ENCODE measurements at regions not wholly inside any gene's neighbourhood (a gene's known extent, or its start where the extent isn't known, plus 50 kb on each side); places are given as distances from the start of the nearest gene placed in this dataset.

DNA sequence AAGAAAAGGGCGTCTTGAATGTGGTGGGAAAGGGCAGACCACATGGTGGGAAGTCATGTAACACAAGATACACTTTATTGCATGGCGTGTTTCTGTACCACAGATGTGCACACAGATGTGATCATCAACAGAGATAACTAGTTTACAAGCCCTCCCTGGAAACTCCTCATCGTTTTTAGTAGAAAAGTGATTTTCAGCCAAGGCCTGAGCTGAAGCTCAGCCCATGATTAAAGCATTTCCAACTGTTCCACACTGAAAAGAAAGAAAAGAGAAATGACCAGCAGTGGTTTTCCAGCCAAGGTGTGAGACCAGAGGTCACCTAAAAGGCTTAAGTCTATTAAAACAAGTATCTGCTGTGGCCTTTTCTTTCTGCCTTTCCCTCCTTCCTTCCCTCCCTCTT is 463.9 kb upstream of the JAG1 start:
- TF ChIP-seq, protein P1, sequence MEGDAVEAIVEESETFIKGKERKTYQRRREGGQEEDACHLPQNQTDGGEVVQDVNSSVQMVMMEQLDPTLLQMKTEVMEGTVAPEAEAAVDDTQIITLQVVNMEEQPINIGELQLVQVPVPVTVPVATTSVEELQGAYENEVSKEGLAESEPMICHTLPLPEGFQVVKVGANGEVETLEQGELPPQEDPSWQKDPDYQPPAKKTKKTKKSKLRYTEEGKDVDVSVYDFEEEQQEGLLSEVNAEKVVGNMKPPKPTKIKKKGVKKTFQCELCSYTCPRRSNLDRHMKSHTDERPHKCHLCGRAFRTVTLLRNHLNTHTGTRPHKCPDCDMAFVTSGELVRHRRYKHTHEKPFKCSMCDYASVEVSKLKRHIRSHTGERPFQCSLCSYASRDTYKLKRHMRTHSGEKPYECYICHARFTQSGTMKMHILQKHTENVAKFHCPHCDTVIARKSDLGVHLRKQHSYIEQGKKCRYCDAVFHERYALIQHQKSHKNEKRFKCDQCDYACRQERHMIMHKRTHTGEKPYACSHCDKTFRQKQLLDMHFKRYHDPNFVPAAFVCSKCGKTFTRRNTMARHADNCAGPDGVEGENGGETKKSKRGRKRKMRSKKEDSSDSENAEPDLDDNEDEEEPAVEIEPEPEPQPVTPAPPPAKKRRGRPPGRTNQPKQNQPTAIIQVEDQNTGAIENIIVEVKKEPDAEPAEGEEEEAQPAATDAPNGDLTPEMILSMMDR (IDR thresholded peaks at IDR 0.05) = no peak
- DNase-seq = no peak
- Histone ChIP-seq H3K9me3 (no peaks in the 10 kb centered on the region), H3K36me3 (ENCODE audit: low read depth) (no peaks in the 10 kb centered on the region), H3K4me3 (no peak overlapping the region), H3K4me1 (ENCODE audit: low read depth) (no peaks in the 10 kb centered on the region)
- no peak for ATAC-seq
- intact Hi-C loops (cut with DNase I, micrococcal nuclease) = no loop called here

DNA sequence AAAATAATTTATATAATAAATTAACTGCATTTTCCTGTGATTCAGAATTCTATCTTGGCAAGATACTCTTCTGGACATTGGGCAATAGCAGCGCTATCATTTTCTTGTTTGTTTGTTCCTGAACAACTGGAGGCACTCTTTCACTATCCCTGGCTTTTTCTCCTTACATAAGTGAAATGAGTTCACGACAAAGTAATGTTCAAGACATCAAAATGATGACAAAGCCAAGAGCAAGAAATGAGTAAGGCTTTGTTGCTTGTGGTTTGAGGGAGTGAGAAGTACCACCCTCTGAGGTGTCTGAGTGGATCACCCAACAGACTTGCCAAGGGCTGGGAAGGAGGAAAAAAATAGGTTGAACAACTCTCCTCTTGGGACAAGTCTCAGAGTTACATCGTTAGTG is 466.6 kb upstream of the JAG1 start:
- TF ChIP-seq, protein P1 (IDR thresholded peaks at IDR 0.05) = no peak
- H3K4me3 ChIP-seq = no peak overlapping the region
- no peak for ATAC-seq

DNA sequence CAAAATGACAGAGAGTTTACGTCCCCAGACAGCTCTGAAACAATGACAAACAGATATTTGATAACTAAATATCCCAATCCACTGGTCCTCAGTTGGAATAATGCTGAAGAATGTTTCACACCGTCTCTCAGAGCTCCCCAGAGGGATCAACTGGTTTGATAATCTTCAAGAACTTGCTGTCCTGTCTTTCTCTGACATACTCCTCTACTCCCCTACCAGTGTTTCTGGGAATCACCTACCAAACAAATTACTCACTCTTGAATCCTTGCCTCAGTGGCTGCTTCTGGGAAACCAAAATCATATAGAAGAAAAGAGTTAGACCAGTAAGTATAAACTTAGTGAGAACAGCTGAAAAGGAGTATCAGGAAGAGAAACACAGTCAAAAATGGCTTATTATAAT is 469.7 kb upstream of the JAG1 start:
- Histone ChIP-seq H3K4me1 (ENCODE audit: low read depth) (no peaks in the 10 kb centered on the region), H3K4me3 (no peak overlapping the region), H3K9me3 (no peaks in the 10 kb centered on the region), H3K36me3 (ENCODE audit: low read depth) (no peaks in the 10 kb centered on the region)
- intact Hi-C loops (cut with DNase I, micrococcal nuclease) = no loop called here
- DNase-seq (no peak), ATAC-seq (no peak)
- TF ChIP-seq, protein P1 (IDR thresholded peaks at IDR 0.05) = no peak

More for the DNA sequence above, 466.6 kb upstream of the JAG1 start:
- Histone ChIP-seq H3K36me3 (ENCODE audit: low read depth) (no peaks in the 10 kb centered on the region), H3K9me3 (no peaks in the 10 kb centered on the region), H3K4me1 (ENCODE audit: low read depth) (no peaks in the 10 kb centered on the region)
- DNase-seq = no peak
- intact Hi-C loops (cut with DNase I, micrococcal nuclease) = no loop called here

DNA sequence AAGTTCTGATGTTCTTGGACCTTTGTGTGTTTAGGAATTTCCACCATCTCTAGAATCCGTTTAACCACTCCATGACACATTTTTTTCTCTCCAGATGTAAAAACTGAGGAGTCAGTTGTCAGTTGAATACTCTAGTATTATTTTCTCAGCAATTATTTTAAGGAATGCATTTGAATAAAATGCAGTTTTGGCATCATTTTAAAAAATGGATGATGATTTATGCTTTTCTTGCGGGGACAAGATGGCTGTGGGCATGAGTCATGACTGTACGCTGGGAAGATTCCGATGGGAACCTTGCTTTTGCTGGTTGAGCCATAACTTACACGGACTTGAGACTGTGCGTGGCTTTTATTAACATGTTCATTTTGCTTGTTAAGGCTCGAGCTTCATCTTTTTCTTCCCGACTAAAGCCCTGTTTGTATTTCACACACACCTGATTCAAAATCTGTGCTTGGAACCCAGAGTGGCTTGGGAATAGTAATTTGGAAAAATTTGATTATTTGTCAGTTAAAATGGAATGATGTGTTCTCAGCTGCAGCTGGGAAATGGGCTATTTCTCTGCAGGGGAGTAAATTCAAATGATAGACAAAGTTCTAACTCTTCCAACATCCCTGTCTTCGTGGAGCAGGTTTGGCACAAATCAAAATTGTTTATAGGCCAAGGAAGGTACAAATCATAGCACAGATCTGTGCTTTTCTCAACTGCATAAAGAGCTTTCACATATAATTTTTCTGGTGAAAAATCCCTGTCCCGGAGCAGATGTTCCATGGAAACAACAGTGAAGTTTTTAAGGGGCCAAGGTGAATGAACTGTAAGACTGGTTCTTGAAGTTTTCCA is 470.5 kb upstream of the JAG1 start:
- TF ChIP-seq, protein P1 (IDR thresholded peaks at IDR 0.05) = no peak
- no peaks in the 10 kb centered on the region for H3K4me1 ChIP-seq (ENCODE audit: low read depth)
- ATAC-seq (no peak), DNase-seq (no peak)
- intact Hi-C loops (cut with DNase I, micrococcal nuclease) = no loop called here
- no peak overlapping the region for H3K4me3 ChIP-seq
- H3K9me3 ChIP-seq = no peaks in the 10 kb centered on the region
- no peaks in the 10 kb centered on the region for H3K36me3 ChIP-seq (ENCODE audit: low read depth)

DNA sequence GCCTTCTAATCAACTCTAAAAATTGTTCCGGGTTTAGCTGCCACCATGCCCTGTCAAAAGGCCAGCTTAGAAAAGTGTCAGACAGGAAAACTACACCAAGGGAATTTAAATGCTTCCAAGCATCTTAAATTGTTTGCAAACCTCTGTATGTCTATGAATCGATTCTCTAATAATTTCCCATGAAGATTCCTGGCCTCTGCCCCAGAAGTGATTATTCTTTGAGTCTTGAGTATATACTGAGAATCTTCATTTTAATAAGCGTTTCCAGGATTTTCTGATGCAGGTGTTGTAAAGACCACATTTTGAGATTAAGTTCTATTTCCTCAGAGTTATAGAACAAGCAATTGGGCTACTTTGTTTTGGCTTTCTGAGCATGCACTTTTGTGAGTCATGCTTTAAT is 471.8 kb upstream of the JAG1 start:
- Histone ChIP-seq H3K4me1 (ENCODE audit: low read depth) (no peaks in the 10 kb centered on the region), H3K4me3 (no peak overlapping the region), H3K36me3 (ENCODE audit: low read depth) (no peaks in the 10 kb centered on the region), H3K9me3 (no peaks in the 10 kb centered on the region)
- intact Hi-C loops (cut with DNase I, micrococcal nuclease) = no loop called here
- DNase-seq (no peak), ATAC-seq (no peak)
- TF ChIP-seq, protein P1 (IDR thresholded peaks at IDR 0.05) = no peak

Measured in mucosa of descending colon (tissue), 3 donors.